DND-41 (cell line): ENCODE measurements at regions not wholly inside any gene's neighbourhood (a gene's known extent, or its start where the extent isn't known, plus 50 kb on each side); places are given as distances from the start of the nearest gene placed in this dataset.

ENCODE experiments used
- ATAC-seq: fragments of 200-7000 bp; cut with Tn5 transposase; 3 replicates; pipeline ENCODE4 v1.9.1; 2021; ENCODE audit warnings: low read depth; ENCODE audit not compliant: insufficient read depth
- DNase-seq: peaks from one replicate; pipeline ENCODE4 v3.0.0-alpha.2; 2020
- H2AFZ ChIP-seq: 2 replicates; pipeline ENCODE4 v1.6.0; 2012; ENCODE audit warnings: low read depth, low read length
- H3K27ac ChIP-seq: 2 replicates; pipeline ENCODE4 v1.5.1; 2012; ENCODE audit warnings: low read length, inconsistent platforms
- H3K27me3 ChIP-seq: fragments of 200-600 bp; sonication (generic); 2 replicates; pipeline ENCODE4 v1.6.0; 2012; ENCODE audit warnings: low read length, mild to moderate bottlenecking, inconsistent platforms; ENCODE audit not compliant: insufficient read depth, poor library complexity
- H3K36me3 ChIP-seq: 2 replicates; pipeline ENCODE4 v1.5.1; 2012; ENCODE audit warnings: low read length, inconsistent platforms; ENCODE audit not compliant: insufficient read depth
- H3K4me1 ChIP-seq: 2 replicates; pipeline ENCODE4 v1.5.1; 2012; ENCODE audit warnings: mild to moderate bottlenecking, low read length; ENCODE audit not compliant: insufficient read depth
- H3K4me2 ChIP-seq: 2 replicates; pipeline ENCODE4 v1.6.0; 2012; ENCODE audit warnings: mild to moderate bottlenecking, moderate library complexity, low read length, inconsistent platforms; ENCODE audit not compliant: insufficient read depth
- H3K4me3 ChIP-seq, 2 experiments: fragments of 200-600 bp in 1 of 2; shearing (Covaris generic) in 1 of 2; 2 replicates each; pipeline ENCODE4 v1.5.1; 2012 to 2016; ENCODE audit warnings: inconsistent platforms in 2 of 2, low read length in 2 of 2, mild to moderate bottlenecking in 2 of 2, low read depth in 1 of 2, moderate library complexity in 1 of 2
- H3K79me2 ChIP-seq: 2 replicates; pipeline ENCODE4 v1.6.0; 2012; ENCODE audit warnings: low read length, inconsistent platforms; ENCODE audit not compliant: insufficient read depth
- H3K9ac ChIP-seq: 2 replicates; pipeline ENCODE4 v1.6.0; 2012; ENCODE audit warnings: low read depth, mild to moderate bottlenecking, inconsistent platforms, low read length, moderate library complexity
- H3K9me3 ChIP-seq: 2 replicates; pipeline ENCODE4 v1.5.1; 2012; ENCODE audit warnings: low read length, moderate library complexity, mild to moderate bottlenecking, inconsistent platforms; ENCODE audit not compliant: insufficient read depth, severe bottlenecking
- H4K20me1 ChIP-seq: 2 replicates; pipeline ENCODE4 v1.6.0; 2012; ENCODE audit warnings: low read length; ENCODE audit not compliant: insufficient read depth
- EZH2 ChIP-seq: IDR thresholded peaks from 3 replicates; pipeline ENCODE4 v1.6.1; 2012; ENCODE audit warnings: borderline replicate concordance, low read depth, mild to moderate bottlenecking, moderate library complexity, low read length, inconsistent platforms; ENCODE audit not compliant: severe bottlenecking
- TF ChIP-seq, protein P1 (sequence below): IDR thresholded peaks from 2 replicates; pipeline ENCODE4 v1.5.1; 2012; ENCODE audit warnings: borderline replicate concordance, low read length, moderate library complexity, mild to moderate bottlenecking; ENCODE audit not compliant: poor library complexity, severe bottlenecking; ENCODE audit errors: extremely low read depth

DNA sequence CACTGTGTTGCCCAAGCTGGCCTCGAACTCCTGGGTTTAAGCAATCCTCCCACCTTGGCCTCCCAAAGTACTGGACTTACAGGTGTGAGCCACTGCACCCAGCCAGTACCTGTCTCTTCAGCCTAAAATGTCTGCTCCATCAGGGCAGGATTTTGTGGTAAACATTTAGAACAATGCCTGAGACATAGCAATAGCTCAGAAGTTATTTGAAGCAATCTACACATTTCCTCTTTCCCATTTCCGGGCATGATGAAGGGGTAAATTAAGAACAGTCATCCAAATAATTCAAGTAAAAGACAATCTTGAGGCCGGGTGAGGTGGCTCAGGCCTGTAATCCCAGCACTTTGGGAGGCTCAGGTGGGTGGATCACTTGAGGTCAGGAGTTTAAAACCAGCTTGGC lies 69.0 kb upstream of the ZNF217 start:
- Histone ChIP-seq H3K36me3 (no peaks in the 10 kb centered on the region), H4K20me1 (no peaks in the 10 kb centered on the region), H3K27me3 (no peaks in the 10 kb centered on the region), H2AFZ (no peak overlapping the region), H3K4me2 (no peak overlapping the region), H3K9ac (no peak overlapping the region), H3K4me3 (no peak overlapping the region), H3K4me1 (peaks cover 15% of the 10 kb centered on the region), H3K79me2 (no peaks in the 10 kb centered on the region), H3K27ac (no peak overlapping the region), H3K9me3 (no peaks in the 10 kb centered on the region)
- no peak for DNase-seq
- ATAC-seq = no peak
- TF ChIP-seq, protein P1, sequence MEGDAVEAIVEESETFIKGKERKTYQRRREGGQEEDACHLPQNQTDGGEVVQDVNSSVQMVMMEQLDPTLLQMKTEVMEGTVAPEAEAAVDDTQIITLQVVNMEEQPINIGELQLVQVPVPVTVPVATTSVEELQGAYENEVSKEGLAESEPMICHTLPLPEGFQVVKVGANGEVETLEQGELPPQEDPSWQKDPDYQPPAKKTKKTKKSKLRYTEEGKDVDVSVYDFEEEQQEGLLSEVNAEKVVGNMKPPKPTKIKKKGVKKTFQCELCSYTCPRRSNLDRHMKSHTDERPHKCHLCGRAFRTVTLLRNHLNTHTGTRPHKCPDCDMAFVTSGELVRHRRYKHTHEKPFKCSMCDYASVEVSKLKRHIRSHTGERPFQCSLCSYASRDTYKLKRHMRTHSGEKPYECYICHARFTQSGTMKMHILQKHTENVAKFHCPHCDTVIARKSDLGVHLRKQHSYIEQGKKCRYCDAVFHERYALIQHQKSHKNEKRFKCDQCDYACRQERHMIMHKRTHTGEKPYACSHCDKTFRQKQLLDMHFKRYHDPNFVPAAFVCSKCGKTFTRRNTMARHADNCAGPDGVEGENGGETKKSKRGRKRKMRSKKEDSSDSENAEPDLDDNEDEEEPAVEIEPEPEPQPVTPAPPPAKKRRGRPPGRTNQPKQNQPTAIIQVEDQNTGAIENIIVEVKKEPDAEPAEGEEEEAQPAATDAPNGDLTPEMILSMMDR = no peak
- no peak for TF ChIP-seq EZH2

DNA sequence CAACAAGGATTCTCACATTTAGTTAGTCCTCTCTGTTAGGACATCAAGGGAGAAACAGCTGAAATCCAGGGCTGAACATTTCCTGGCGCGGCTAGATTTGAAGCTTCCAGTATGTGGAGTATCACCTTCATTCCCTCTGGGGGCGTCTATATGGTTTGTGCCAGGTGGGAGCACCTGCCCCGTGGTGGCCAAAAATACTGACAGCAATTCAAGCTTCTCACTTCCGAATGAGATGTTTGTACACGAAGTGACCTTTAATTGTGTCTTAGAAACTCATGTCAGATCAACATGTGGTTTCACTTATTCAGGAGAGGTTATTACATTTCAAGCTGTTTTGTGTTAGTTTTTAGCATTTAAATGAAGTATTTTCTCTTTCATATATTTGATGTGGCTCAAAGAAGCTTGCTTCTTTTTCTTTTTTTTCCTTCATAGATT lies 67.3 kb upstream of the ZNF217 start:
- 0 out of 3 replicates have a peak, but pooled peaks have one; percentile 14 for ATAC-seq
- H3K4me2 ChIP-seq = no peak overlapping the region

DNA sequence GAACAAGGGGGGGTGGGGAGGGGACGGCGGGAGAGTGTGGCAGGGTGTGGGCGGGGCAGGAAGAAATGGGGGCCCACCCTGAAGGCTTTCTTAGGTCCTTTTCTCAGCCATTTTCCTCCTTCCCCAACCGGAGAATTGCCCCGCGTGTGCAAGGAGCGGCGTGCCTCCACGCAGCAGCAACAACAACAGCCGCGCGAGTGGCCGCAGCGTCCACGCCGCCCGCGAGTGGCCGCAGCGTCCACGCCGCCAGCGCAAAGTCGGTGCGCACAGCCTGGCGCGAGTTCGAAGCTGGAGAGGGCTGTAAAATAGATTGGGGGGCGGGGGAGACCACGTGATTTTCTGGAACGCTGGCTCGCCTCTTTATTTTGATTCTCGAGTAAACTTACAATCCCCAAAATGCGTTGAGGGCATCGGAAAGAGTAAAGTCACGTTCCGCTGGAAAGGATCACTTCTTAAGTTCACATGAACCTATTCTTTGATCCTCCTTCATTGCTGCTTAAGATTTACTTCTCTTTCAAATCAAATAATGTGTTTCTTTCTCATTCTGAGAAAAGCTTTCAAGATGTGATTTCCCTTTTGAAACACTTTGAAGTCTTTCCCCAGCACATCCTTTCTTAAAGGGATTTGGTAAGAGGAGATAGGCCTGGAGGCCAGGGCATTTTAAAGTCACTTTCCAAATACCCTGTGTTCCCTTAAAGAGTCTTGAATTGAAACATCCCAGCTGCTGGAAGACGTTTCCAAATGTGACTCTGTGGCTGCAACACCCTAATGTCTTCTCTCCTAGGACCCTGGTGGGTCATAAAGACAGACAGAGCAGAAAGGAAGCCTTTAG lies 66.7 kb upstream of the ZNF217 start:
- Histone ChIP-seq H3K27ac (peak overlapping the region; percentile 33), H3K36me3 (no peaks in the 10 kb centered on the region), H2AFZ (peak overlapping the region; percentile 34), H3K4me3 (no peak overlapping the region), H3K9ac (no peak overlapping the region), H3K4me1 (peaks cover 15% of the 10 kb centered on the region), H3K79me2 (no peaks in the 10 kb centered on the region), H4K20me1 (no peaks in the 10 kb centered on the region), H3K27me3 (no peaks in the 10 kb centered on the region), H3K9me3 (no peaks in the 10 kb centered on the region), H3K4me2 (no peak overlapping the region)
- no peak for DNase-seq
- ATAC-seq = peak; percentile 39
- no peak for TF ChIP-seq EZH2
- TF ChIP-seq, protein P1 = no peak

More for the DNA sequence above, 67.3 kb upstream of the ZNF217 start:
- Histone ChIP-seq H4K20me1 (no peaks in the 10 kb centered on the region), H3K79me2 (no peaks in the 10 kb centered on the region), H2AFZ (peak overlapping the region; percentile 34), H3K27me3 (no peaks in the 10 kb centered on the region), H3K4me1 (peaks cover 15% of the 10 kb centered on the region), H3K4me3 (no peak overlapping the region), H3K9me3 (no peaks in the 10 kb centered on the region), H3K27ac (no peak overlapping the region; the same call in 1 of the 2 replicates), H3K9ac (no peak overlapping the region), H3K36me3 (no peaks in the 10 kb centered on the region)
- no peak for TF ChIP-seq EZH2
- TF ChIP-seq, protein P1 = no peak
- DNase-seq = no peak
